T-helper 17 cell (primary cell): ENCODE measurements at regions not wholly inside any gene's neighbourhood (a gene's known extent, or its start where the extent isn't known, plus 50 kb on each side); places are given as distances from the start of the nearest gene placed in this dataset.

ENCODE experiments used
- ATAC-seq: fragments of 150-1000 bp; cut with Tn5 transposase; 2 replicates; pipeline ENCODE4 v1.10.0; 2021; ENCODE audit warnings: mild to moderate bottlenecking, moderate library complexity
- DNase-seq, 3 donors: peaks; one replicate each; pipeline versions ENCODE4 v3.0.0 to v3.0.0-alpha.2; 2020 to 2021
- H3K9me3 ChIP-seq: one replicate; pipeline ENCODE4 v1.7.0; 2013; ENCODE audit warnings: low read length, mild to moderate bottlenecking; ENCODE audit not compliant: control insufficient read depth, poor library complexity, severe bottlenecking
- H3K27ac Mint-ChIP-seq: one replicate; pipeline ENCODE4 v1.8.0; 2022; ENCODE audit warnings: mild to moderate bottlenecking, moderate library complexity, mixed read lengths
- H3K27me3 Mint-ChIP-seq: one replicate; pipeline ENCODE4 v1.8.0; 2022; ENCODE audit warnings: mixed read lengths
- H3K36me3 Mint-ChIP-seq: one replicate; pipeline ENCODE4 v1.8.0; 2022; ENCODE audit warnings: low read depth, mixed read lengths
- H3K4me1 Mint-ChIP-seq: one replicate; pipeline ENCODE4 v1.8.0; 2022; ENCODE audit warnings: mild to moderate bottlenecking, mixed read lengths
- H3K4me3 Mint-ChIP-seq: one replicate; pipeline ENCODE4 v1.8.0; 2022; ENCODE audit warnings: mild to moderate bottlenecking, moderate library complexity, mixed read lengths

DNA sequence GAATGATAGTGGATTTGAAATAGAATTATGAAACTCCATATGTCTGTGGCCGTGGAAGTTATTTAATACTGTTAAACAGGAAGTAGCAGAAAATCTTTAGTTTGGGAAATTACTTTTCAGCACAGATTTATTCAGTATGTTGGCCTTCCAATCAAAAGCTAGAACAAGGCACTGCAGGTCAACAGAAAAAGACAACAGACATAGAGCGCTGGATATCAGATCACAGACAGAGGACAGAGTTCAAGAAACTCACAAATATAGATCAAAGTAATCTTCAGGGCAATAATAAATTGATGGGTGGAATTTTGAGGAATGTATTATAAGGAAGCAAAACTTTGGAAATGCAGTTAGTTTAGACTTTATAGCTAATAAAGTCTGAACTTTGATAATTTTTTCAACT, 159.5 kb upstream of the TMCO5A start:
- H3K27me3 Mint-ChIP-seq: no peaks in the 10 kb centered on the region
- DNase-seq (no peak), ATAC-seq (no peak)
- H3K27ac Mint-ChIP-seq: no peak overlapping the region
- H3K4me1 Mint-ChIP-seq: no peaks in the 10 kb centered on the region
- H3K4me3 Mint-ChIP-seq: no peak overlapping the region
- no peaks in the 10 kb centered on the region for H3K36me3 Mint-ChIP-seq
- H3K9me3 ChIP-seq: no peaks in the 10 kb centered on the region

- H3K36me3 Mint-ChIP-seq: no peaks in the 10 kb centered on the region
- H3K27me3 Mint-ChIP-seq: no peaks in the 10 kb centered on the region
- H3K27ac Mint-ChIP-seq: no peak overlapping the region
- ATAC-seq: no peak
- no peaks in the 10 kb centered on the region for H3K9me3 ChIP-seq
- DNase-seq: no peak
- no peaks in the 10 kb centered on the region for H3K4me1 Mint-ChIP-seq
- no peak overlapping the region for H3K4me3 Mint-ChIP-seq
Measured at GRCh38 chr15:37777006-37777405, 157.4 kb upstream of the TMCO5A start.

GRCh38 chr15:37783290-37783689, 151.2 kb upstream of the TMCO5A start:
- no peaks in the 10 kb centered on the region for H3K4me1 Mint-ChIP-seq

GRCh38 chr15:37788330-37788729, 146.1 kb upstream of the TMCO5A start:
- Mint-ChIP-seq H3K36me3 (no peaks in the 10 kb centered on the region), H3K27me3 (peaks cover 8% of the 10 kb centered on the region), H3K4me3 (no peak overlapping the region), H3K4me1 (no peaks in the 10 kb centered on the region), H3K27ac (no peak overlapping the region)
- DNase-seq (no peak), ATAC-seq (no peak)
- no peaks in the 10 kb centered on the region for H3K9me3 ChIP-seq

More at GRCh38 chr15:37783290-37783689, 151.2 kb upstream of the TMCO5A start:
- Mint-ChIP-seq H3K27me3 (peaks cover 8% of the 10 kb centered on the region), H3K27ac (no peak overlapping the region), H3K36me3 (no peaks in the 10 kb centered on the region), H3K4me3 (no peak overlapping the region)
- no peaks in the 10 kb centered on the region for H3K9me3 ChIP-seq
- no peak for DNase-seq
- ATAC-seq: no peak

DNA sequence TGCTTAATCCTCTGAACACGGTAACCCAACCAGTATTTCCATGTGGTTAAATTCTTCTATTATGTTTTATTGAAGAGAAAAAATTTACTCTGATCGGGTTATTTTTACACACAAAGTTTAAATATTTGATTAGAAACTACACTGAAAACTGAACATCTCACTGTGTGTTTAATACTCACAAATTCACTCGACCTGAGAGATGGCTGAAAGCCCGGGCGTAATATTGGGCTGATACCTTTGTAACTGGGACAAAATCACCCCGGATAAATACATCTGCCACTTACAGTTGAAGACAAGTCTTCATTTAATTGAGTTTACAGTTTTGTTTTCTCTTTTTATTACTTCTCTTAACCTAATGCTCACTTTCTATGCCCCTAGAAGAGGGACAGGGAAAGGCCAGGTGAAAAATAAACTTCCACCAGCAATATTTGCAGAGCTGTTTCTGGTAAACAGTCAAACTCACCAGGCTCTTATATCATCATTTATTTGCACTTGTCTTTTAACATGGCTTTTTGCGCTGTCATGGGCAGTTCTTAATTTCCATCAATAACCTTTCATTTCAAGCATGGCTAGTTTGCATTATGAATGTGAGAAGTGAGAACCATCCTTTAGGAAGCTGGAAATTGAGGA, 145.6 kb upstream of the TMCO5A start:
- DNase-seq (no peak), ATAC-seq (no peak)
- Mint-ChIP-seq H3K4me3 (no peak overlapping the region), H3K27ac (no peak overlapping the region), H3K4me1 (no peaks in the 10 kb centered on the region), H3K36me3 (no peaks in the 10 kb centered on the region), H3K27me3 (peaks cover 6% of the 10 kb centered on the region)
- no peaks in the 10 kb centered on the region for H3K9me3 ChIP-seq

DNA sequence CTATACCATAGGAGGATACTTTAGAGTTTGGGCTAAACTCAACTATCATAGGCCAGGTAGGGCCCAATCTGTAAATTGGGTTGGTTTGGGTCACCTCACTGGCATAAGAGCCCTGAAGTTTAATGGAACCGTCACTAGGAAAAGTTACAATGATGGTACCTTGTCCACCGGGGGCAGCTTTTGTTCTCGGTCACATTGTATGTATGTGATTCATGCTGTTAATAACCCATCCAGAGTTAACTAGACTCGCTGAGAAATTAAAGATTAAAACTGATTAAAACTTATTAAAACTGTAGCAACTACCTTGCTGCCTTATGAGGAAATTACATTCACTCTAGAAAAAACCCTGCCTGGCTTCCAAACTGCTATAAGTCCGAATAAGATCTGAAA, 145.0 kb upstream of the TMCO5A start:
- no peaks in the 10 kb centered on the region for H3K9me3 ChIP-seq
- Mint-ChIP-seq H3K27me3 (peaks cover 4% of the 10 kb centered on the region), H3K36me3 (no peaks in the 10 kb centered on the region), H3K4me3 (no peak overlapping the region), H3K27ac (no peak overlapping the region), H3K4me1 (no peaks in the 10 kb centered on the region)
- no peak for ATAC-seq
- no peak for DNase-seq

DNA sequence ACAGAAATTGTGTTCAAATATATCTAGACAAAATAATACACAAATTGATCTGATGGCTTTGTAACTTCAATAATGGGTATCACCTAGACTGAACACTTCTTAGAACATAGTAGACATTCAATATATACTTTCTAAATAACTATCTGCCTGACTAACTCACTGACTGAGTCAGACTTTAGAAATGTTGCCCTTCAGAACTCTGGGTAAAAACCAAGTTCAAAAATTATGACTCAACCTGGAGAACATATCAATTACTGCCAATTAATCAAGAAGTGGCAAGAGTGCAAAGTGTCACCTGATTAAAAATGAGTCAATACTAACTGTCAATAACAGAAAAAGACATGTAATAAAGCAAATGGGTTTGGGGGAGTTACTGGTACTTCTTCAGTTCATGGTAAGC, 144.6 kb upstream of the TMCO5A start:
- Mint-ChIP-seq H3K27me3 (peaks cover 4% of the 10 kb centered on the region), H3K4me1 (no peaks in the 10 kb centered on the region), H3K27ac (no peak overlapping the region), H3K36me3 (no peaks in the 10 kb centered on the region), H3K4me3 (no peak overlapping the region)
- no peak for DNase-seq
- ATAC-seq: no peak
- no peaks in the 10 kb centered on the region for H3K9me3 ChIP-seq

- Mint-ChIP-seq H3K27ac (no peak overlapping the region), H3K4me1 (no peaks in the 10 kb centered on the region), H3K4me3 (no peak overlapping the region), H3K36me3 (no peaks in the 10 kb centered on the region), H3K27me3 (peaks cover 4% of the 10 kb centered on the region)
- H3K9me3 ChIP-seq: no peaks in the 10 kb centered on the region
- ATAC-seq: no peak
- DNase-seq: no peak
Measured at GRCh38 chr15:37791693-37792092, 142.7 kb upstream of the TMCO5A start.

DNA sequence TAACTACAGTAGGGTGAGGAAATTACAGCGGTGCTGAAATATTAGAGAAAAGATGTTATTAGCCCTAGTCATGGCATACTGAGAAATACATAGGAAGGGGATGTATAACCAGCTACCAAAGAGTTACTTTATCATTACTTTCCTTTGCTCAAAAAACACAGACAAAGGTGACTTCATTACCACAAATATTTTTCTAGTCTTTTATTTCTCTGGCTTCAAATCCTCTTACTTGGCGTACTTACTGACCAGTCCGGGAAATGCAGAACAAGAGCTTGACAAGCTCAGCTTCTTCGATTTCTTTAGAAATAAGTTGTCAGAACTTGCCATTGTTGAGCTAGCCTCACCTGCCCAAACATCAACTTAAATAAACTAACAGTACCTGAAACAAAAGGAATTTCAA, 142.1 kb upstream of the TMCO5A start:
- ATAC-seq (no peak), DNase-seq (no peak)
- H3K9me3 ChIP-seq: no peaks in the 10 kb centered on the region
- no peaks in the 10 kb centered on the region for H3K36me3 Mint-ChIP-seq
- peaks cover 4% of the 10 kb centered on the region for H3K27me3 Mint-ChIP-seq
- no peak overlapping the region for H3K27ac Mint-ChIP-seq
- no peak overlapping the region for H3K4me3 Mint-ChIP-seq
- H3K4me1 Mint-ChIP-seq: no peaks in the 10 kb centered on the region

- H3K27me3 Mint-ChIP-seq: no peaks in the 10 kb centered on the region
- H3K4me3 Mint-ChIP-seq: no peak overlapping the region
- H3K4me1 Mint-ChIP-seq: no peaks in the 10 kb centered on the region
- H3K27ac Mint-ChIP-seq: no peak overlapping the region
- H3K36me3 Mint-ChIP-seq: no peaks in the 10 kb centered on the region
- no peak for ATAC-seq
- DNase-seq: no peak
- no peaks in the 10 kb centered on the region for H3K9me3 ChIP-seq
Measured at GRCh38 chr15:37793851-37794250, 140.6 kb upstream of the TMCO5A start.

- Mint-ChIP-seq H3K36me3 (no peaks in the 10 kb centered on the region), H3K4me1 (no peaks in the 10 kb centered on the region), H3K27me3 (no peaks in the 10 kb centered on the region), H3K4me3 (no peak overlapping the region), H3K27ac (no peak overlapping the region)
- ATAC-seq (no peak), DNase-seq (no peak)
- H3K9me3 ChIP-seq: no peaks in the 10 kb centered on the region
Measured at GRCh38 chr15:37794947-37795346, 139.5 kb upstream of the TMCO5A start.

- H3K27ac Mint-ChIP-seq: no peak overlapping the region
- ATAC-seq (no peak), DNase-seq (no peak)
- H3K9me3 ChIP-seq: no peaks in the 10 kb centered on the region
- H3K36me3 Mint-ChIP-seq: no peaks in the 10 kb centered on the region
- peaks cover 10% of the 10 kb centered on the region for H3K27me3 Mint-ChIP-seq
- no peak overlapping the region for H3K4me3 Mint-ChIP-seq
- no peaks in the 10 kb centered on the region for H3K4me1 Mint-ChIP-seq
Measured at GRCh38 chr15:37801529-37801928, 132.9 kb upstream of the TMCO5A start.

GRCh38 chr15:37806808-37807207, 127.6 kb upstream of the TMCO5A start:
- H3K27me3 Mint-ChIP-seq: peaks cover 10% of the 10 kb centered on the region
- no peak overlapping the region for H3K4me3 Mint-ChIP-seq
- H3K4me1 Mint-ChIP-seq: no peaks in the 10 kb centered on the region
- ATAC-seq (no peak), DNase-seq (no peak)
- H3K9me3 ChIP-seq: no peaks in the 10 kb centered on the region
- no peak overlapping the region for H3K27ac Mint-ChIP-seq
- no peaks in the 10 kb centered on the region for H3K36me3 Mint-ChIP-seq

DNA sequence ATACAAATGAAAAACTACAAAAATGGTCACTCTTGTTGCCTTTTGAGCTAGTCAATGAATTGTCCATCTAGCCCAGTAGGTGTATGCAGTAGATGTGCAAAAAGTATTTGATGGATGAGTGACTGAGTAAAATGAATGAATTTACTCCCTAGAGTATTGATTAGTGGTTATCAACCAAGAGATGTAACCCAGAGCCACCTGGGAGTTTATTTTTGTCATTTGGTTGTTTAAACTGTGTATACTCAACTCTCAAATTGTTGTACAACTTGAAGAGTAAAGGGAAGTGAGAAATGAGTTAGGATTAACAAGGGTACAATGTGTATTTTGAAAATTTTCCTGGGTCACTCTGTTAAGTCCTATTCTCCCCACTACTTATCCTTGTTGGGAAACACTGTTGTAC, 124.1 kb upstream of the TMCO5A start:
- Mint-ChIP-seq H3K4me3 (no peak overlapping the region), H3K36me3 (no peaks in the 10 kb centered on the region), H3K27me3 (peaks cover 11% of the 10 kb centered on the region), H3K27ac (no peak overlapping the region), H3K4me1 (no peaks in the 10 kb centered on the region)
- no peak for ATAC-seq
- no peaks in the 10 kb centered on the region for H3K9me3 ChIP-seq
- DNase-seq: no peak
